Fibroblast of the aortic adventitia (primary cell): ENCODE measurements at regions not wholly inside any gene's neighbourhood (a gene's known extent, or its start where the extent isn't known, plus 50 kb on each side); places are given as distances from the start of the nearest gene placed in this dataset.
"Not testable (repeated sequence)": the region's sequence is repeated elsewhere in the genome, so short reads cannot be mapped to it uniquely, and the experiment has no call there.

Experiments used
- DNase-seq: peaks from one replicate; pipeline ENCODE4 v3.0.0-alpha.2; 2010; ENCODE audit warnings: low read depth
- H3K4me3 ChIP-seq: 2 replicates; pipeline ENCODE4 v1.5.1; 2011; ENCODE audit warnings: low read depth, mild to moderate bottlenecking, control low read depth, low read length, moderate library complexity
- CTCF ChIP-seq: IDR thresholded peaks from 2 replicates; pipeline ENCODE4 v1.5.1; 2011; ENCODE audit warnings: mild to moderate bottlenecking, low read length, control low read depth, inconsistent platforms; ENCODE audit not compliant: insufficient read depth

DNA sequence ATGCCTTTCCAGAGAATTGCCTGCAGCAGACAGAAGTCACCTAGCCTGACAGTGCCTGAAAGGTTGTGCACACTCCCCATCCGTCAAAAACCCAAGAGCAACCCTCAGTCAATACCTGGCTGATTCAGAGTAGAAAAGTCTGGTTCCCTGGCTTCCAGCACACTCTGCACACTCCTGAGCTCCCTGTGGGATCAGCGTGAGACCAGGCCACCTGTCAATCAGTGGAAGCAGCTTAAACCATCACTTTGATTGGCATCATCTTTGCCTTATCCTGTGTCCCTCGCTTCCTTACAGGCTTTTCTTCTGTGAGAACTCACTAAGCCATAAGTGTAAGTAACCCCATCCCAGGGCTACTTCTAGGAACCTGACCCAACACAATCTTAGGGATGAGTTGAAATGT, 109.8 kb downstream of the ACTL7B start:
- no peak for DNase-seq
- no peak overlapping the region for H3K4me3 ChIP-seq
- TF ChIP-seq CTCF: no peak

- DNase-seq: no peak
- H3K4me3 ChIP-seq: no peak overlapping the region
- no peak for TF ChIP-seq CTCF
Measured at GRCh38 chr9:108744641-108745040, 111.1 kb downstream of the ACTL7B start.

DNA sequence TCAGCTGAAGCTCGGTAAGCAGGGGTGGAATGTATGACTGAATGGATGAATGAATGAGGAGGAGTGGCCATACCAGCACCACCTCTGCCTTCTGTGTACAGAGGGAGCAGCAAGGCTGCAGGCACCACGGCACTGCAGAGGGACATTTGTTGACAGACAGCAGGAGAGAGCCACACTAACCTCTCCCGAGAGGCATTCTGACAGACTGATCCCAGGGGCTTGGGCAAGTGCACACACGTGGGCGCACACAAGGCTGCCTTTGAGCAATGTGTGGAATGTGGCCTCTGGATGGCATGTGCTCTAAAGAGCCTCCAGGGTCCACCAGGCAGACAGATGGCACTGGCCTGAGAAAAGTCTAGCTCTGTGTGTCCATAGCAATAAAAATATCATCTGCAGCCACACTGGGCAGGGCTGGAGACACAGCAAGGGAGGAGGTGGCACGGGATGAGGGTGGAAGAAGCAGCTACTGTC, 111.8 kb downstream of the ACTL7B start:
- DNase-seq: no peak
- no peak overlapping the region for H3K4me3 ChIP-seq
- TF ChIP-seq CTCF: no peak

GRCh38 chr9:108743416-108743815, 112.4 kb downstream of the ACTL7B start:
- no peak for TF ChIP-seq CTCF
- H3K4me3 ChIP-seq: no peak overlapping the region
- DNase-seq: no peak

- DNase-seq: no peak
- TF ChIP-seq CTCF: no peak
- H3K4me3 ChIP-seq: no peak overlapping the region
Measured at GRCh38 chr9:108742191-108742590, 113.6 kb downstream of the ACTL7B start.

- H3K4me3 ChIP-seq, DNase-seq: not testable (repeated sequence)
Measured at GRCh38 chr9:108731292-108731691, 124.5 kb downstream of the ACTL7B start.

DNA sequence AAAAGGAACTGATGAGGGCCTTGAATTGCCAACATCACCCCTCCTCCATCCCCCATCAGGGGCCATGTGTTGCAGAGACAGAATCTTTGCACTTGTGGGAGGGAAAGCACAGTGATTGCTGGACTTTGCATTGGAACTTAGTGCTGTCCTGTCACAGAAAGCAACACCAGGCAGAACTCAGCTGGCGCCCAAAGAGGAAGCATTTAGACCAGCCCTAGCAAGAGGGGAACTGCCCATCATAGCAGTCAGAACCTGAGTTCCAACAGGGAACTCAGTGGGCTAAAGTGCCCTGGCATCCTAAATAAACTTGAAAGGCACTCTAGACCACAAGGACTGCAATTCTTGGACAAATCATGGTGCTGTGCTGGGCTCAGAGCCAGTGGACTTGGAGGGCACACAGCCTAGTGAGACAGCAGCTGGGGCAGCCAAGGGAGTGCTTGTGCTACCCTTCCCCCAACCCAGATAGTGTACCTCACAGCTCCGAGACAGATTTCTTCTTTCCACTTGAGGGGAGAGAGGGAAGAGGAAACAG, 128.1 kb downstream of the ACTL7B start:
- no peak overlapping the region for H3K4me3 ChIP-seq
- TF ChIP-seq CTCF: no peak
- DNase-seq: peak; percentile 23
